ENCODE measurements at regions not wholly inside any gene's neighbourhood (a gene's known extent, or its start where the extent isn't known, plus 50 kb on each side); places are given as distances from the start of the nearest gene placed in this dataset.
"Not testable (repeated sequence)": the region's sequence is repeated elsewhere in the genome, so short reads cannot be mapped to it uniquely, and the experiment has no call there.

DNA sequence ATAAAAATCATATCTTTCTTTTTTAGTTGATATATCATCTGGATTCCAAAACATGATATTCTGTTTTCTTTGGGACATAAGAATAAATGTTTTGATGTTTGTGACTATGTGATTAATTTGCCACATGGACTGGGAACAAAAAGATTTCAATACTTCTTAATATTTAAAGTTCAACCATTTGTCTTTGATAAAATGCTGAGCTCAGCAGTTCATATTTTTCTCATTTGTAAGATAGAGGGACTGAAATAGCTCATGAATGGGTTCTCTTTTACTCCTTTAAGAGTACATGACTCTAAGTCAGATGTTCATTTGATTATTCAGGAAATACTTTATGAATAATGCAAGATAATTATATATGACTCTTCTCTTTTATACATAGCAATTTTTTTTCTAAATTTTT is 205.9 kb upstream of the FAM47A start:
- Mint-ChIP-seq H3K4me3 (no peak overlapping the region), H3K9me3 (peaks cover 6% of the 10 kb centered on the region), H3K27ac (no peak overlapping the region), H3K4me1 (no peaks in the 10 kb centered on the region), H3K27me3 (no peaks in the 10 kb centered on the region), H3K36me3 (ENCODE audit: low read depth) (no peaks in the 10 kb centered on the region)
- intact Hi-C loops (cut with micrococcal nuclease) = no loop called here
- no peak for TF ChIP-seq CTCF (IDR thresholded peaks at IDR 0.05)
- no peak for ATAC-seq (ENCODE audit: low read depth)
- CTCF ChIA-PET = no interaction called here
- POLR2A ChIA-PET = no interaction called here
- no peak for DNase-seq

GRCh38 chrX:34335376-34335775 is 203.3 kb upstream of the FAM47A start:
- DNase-seq; CTCF ChIA-PET; ATAC-seq (ENCODE audit: low read depth); H3K27ac Mint-ChIP-seq; H3K4me1 Mint-ChIP-seq; H3K27me3 Mint-ChIP-seq; POLR2A ChIA-PET; intact Hi-C loops (cut with micrococcal nuclease); H3K9me3 Mint-ChIP-seq; H3K4me3 Mint-ChIP-seq; H3K36me3 Mint-ChIP-seq (ENCODE audit: low read depth): not testable (repeated sequence)

GRCh38 chrX:34332334-34332733 is 200.2 kb upstream of the FAM47A start:
- no peaks in the 10 kb centered on the region for H3K36me3 Mint-ChIP-seq (ENCODE audit: low read depth)
- no peaks in the 10 kb centered on the region for H3K4me1 Mint-ChIP-seq
- ChIA-PET POLR2A (no interaction called here), CTCF (no interaction called here)
- TF ChIP-seq CTCF (IDR thresholded peaks at IDR 0.05) = no peak
- DNase-seq (no peak), ATAC-seq (ENCODE audit: low read depth) (no peak)
- peaks cover 6% of the 10 kb centered on the region for H3K9me3 Mint-ChIP-seq
- H3K27ac Mint-ChIP-seq = no peak overlapping the region
- no peaks in the 10 kb centered on the region for H3K27me3 Mint-ChIP-seq
- intact Hi-C loops (cut with micrococcal nuclease) = no loop called here
- H3K4me3 Mint-ChIP-seq = no peak overlapping the region

GRCh38 chrX:34325460-34325859 is 193.3 kb upstream of the FAM47A start:
- Mint-ChIP-seq H3K27ac (no peak overlapping the region), H3K36me3 (ENCODE audit: low read depth) (no peaks in the 10 kb centered on the region), H3K4me3 (no peak overlapping the region), H3K27me3 (no peaks in the 10 kb centered on the region), H3K4me1 (no peaks in the 10 kb centered on the region), H3K9me3 (no peaks in the 10 kb centered on the region)
- no peak for DNase-seq
- ChIA-PET CTCF (no interaction called here), POLR2A (no interaction called here)
- intact Hi-C loops (cut with micrococcal nuclease) = no loop called here
- TF ChIP-seq CTCF (IDR thresholded peaks at IDR 0.05) = no peak
- no peak for ATAC-seq (ENCODE audit: low read depth)

- ATAC-seq (ENCODE audit: low read depth); H3K9me3 Mint-ChIP-seq; H3K4me1 Mint-ChIP-seq; DNase-seq; POLR2A ChIA-PET; H3K27ac Mint-ChIP-seq; intact Hi-C loops (cut with micrococcal nuclease); CTCF ChIA-PET; H3K36me3 Mint-ChIP-seq (ENCODE audit: low read depth); H3K27me3 Mint-ChIP-seq; H3K4me3 Mint-ChIP-seq: not testable (repeated sequence)
Measured at GRCh38 chrX:34320424-34320823, 188.3 kb upstream of the FAM47A start.

GRCh38 chrX:34300871-34301270 is 168.8 kb upstream of the FAM47A start:
- no peak for DNase-seq
- no peaks in the 10 kb centered on the region for H3K4me1 Mint-ChIP-seq
- no peaks in the 10 kb centered on the region for H3K36me3 Mint-ChIP-seq (ENCODE audit: low read depth)
- H3K27me3 Mint-ChIP-seq = no peaks in the 10 kb centered on the region
- ATAC-seq (ENCODE audit: low read depth) = no peak
- H3K27ac Mint-ChIP-seq = no peak overlapping the region
- H3K4me3 Mint-ChIP-seq = no peak overlapping the region
- ChIA-PET CTCF (interaction anchor here (1.3 kb wide), 1 partner anchor 866 kb away, joined by 4 read pairs; no protein-coding TSS in a partner anchor), POLR2A (no interaction called here)
- intact Hi-C loops (cut with micrococcal nuclease) = no loop called here
- TF ChIP-seq CTCF (IDR thresholded peaks at IDR 0.05) = no peak
- no peaks in the 10 kb centered on the region for H3K9me3 Mint-ChIP-seq

Measured in activated B cell treated with CpG ODN at 0.5 μM for 24 hours (primary cell).